ENCODE measurements at regions not wholly inside any gene's neighbourhood (a gene's known extent, or its start where the extent isn't known, plus 50 kb on each side); places are given as distances from the start of the nearest gene placed in this dataset.

- no peak overlapping the region for H3K4me3 Mint-ChIP-seq
- H3K9me3 Mint-ChIP-seq, result no peaks in the 10 kb centered on the region
- peak; percentile 54 for TF ChIP-seq CTCF (conservative IDR thresholded peaks at IDR 0.05)
- Histone ChIP-seq H3K4me2 (ENCODE audit: insufficient read depth, insufficient read length, low read length) (no peak overlapping the region), H3K79me2 (ENCODE audit: insufficient read depth, low read length) (no peaks in the 10 kb centered on the region), H4K91ac (ENCODE audit: insufficient read length, low read depth, low read length) (no peak overlapping the region), H3K27me3 (ENCODE audit: insufficient read depth, low read length) (no peaks in the 10 kb centered on the region), H2BK120ac (ENCODE audit: low read depth, low read length, poor library complexity, severe bottlenecking) (no peak overlapping the region), H2BK20ac (ENCODE audit: low read depth, low read length, poor library complexity, severe bottlenecking) (no peak overlapping the region), H2AK5ac (ENCODE audit: insufficient read length, low read length) (no peak overlapping the region), H3K79me1 (ENCODE audit: insufficient read depth, low read depth, low read length, poor library complexity, severe bottlenecking) (no peaks in the 10 kb centered on the region), H3K23ac (ENCODE audit: insufficient read length, low read depth, low read length) (no peak overlapping the region), H4K20me1 (ENCODE audit: control insufficient read depth, insufficient read depth, insufficient read length) (no peaks in the 10 kb centered on the region), H4K8ac (replicated peaks; ENCODE audit: insufficient read length, low read depth, low read length) (no peak overlapping the region), H3K27ac (ENCODE audit: insufficient read length, low read depth, low read length) (no peak overlapping the region), H3K56ac (ENCODE audit: insufficient read length, low read depth, low read length) (no peak overlapping the region), H2AFZ (ENCODE audit: low read length) (no peak overlapping the region), H2BK12ac (ENCODE audit: insufficient read length, low read depth, low read length) (no peak overlapping the region), H2BK15ac (ENCODE audit: low read depth, low read length) (no peak overlapping the region), H3K4ac (ENCODE audit: low read depth, low read length) (no peak overlapping the region), H3K4me1 (ENCODE audit: insufficient read depth, low read length) (no peaks in the 10 kb centered on the region), H4K5ac (ENCODE audit: insufficient read length, low read depth, low read length) (no peak overlapping the region), H2BK5ac (ENCODE audit: insufficient read length, low read length) (no peak overlapping the region), H3K14ac (ENCODE audit: insufficient read depth, low read length) (no peak overlapping the region), H3T11ph (ENCODE audit: low read length) (no peak overlapping the region), H3K23me2 (ENCODE audit: insufficient read length, low read depth, low read length, poor library complexity, severe bottlenecking) (no peaks in the 10 kb centered on the region), H3K9me3 (ENCODE audit: control insufficient read depth, low read depth, low read length) (no peaks in the 10 kb centered on the region), H3K18ac (ENCODE audit: insufficient read length, low read depth, low read length) (no peak overlapping the region), H3K9ac (ENCODE audit: extremely low read depth, insufficient read length, low read length) (no peak overlapping the region)
- DNase-seq, result peak; percentile 52
- WGBS (ENCODE audit: extremely low coverage, insufficient read length, low lambda C conversion rate), result no CpG with 5 or more reads among the region's 8 CpGs
- peaks cover 2% of the 10 kb centered on the region for H3K27me3 Mint-ChIP-seq (ENCODE audit: low read depth)
- H3K36me3 Mint-ChIP-seq (ENCODE audit: insufficient read depth in 1 of 3, low read depth in 3 of 3), result no peaks in the 10 kb centered on the region
- H3K27ac Mint-ChIP-seq, result no peak overlapping the region
- peaks cover 12 to 25% of the 10 kb centered on the region in 2 experiments for H3K4me1 Mint-ChIP-seq
These were observed 85.4 kb upstream of the TLE3 start for GRCh38 chr15:70182858-70183695.
